GM20431 (cell line): ENCODE measurements at regions not wholly inside any gene's neighbourhood (a gene's known extent, or its start where the extent isn't known, plus 50 kb on each side); places are given as distances from the start of the nearest gene placed in this dataset.
"Not testable (repeated sequence)": the region's sequence is repeated elsewhere in the genome, so short reads cannot be mapped to it uniquely, and the experiment has no call there.

ENCODE experiments used
- in situ Hi-C: fragments of 300-500 bp; cut with MseI, MboI; formaldehyde crosslinking; loops from one replicate; pipeline ENCODE4 v1.15.0; 2020; ENCODE audit warnings: low sequenced_read_pairs; ENCODE audit not compliant: unreplicated experiment

DNA sequence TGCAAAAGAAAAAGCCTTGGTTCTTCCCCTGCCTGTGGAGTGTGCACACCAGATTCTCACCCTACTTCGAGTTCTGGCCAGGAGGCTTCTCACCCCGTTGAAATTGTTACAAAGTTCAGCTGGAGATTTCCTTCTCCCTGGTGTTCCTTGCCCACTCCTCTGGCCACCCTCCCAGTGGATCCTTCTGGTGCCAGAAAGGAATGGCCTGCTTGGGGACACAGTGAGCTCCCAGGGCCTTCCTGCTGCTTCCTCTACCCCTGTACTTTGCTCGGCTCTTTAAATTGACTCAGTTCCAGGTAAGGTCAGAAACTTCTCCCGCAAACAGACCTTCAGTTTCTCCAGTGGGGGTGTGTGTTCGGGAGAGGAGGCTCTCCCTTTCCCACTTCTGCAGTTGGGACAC is 140.1 kb upstream of the CFAP20DC start:
- in situ Hi-C loops, result no loop called here

DNA sequence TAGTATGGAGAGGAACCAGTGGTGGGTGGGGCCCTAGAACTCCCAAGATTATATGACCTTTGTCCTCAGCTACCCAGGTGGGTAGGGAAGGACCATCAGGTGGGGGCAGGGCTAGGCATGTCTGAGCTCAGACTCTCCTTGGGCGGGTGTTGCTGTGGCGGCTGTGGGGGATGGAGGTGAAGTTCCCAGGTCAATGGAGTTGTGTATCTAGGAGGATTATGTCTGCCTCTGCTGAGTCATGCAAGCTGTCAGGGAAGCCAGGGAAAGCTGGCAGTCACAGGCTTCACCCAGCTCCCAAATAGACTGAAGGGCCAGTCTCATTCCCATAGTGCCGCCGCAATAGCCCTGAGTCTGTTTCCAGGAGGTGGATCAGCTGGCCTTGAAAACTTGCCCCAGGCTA is 139.7 kb upstream of the CFAP20DC start:
- in situ Hi-C loops, result no loop called here

DNA sequence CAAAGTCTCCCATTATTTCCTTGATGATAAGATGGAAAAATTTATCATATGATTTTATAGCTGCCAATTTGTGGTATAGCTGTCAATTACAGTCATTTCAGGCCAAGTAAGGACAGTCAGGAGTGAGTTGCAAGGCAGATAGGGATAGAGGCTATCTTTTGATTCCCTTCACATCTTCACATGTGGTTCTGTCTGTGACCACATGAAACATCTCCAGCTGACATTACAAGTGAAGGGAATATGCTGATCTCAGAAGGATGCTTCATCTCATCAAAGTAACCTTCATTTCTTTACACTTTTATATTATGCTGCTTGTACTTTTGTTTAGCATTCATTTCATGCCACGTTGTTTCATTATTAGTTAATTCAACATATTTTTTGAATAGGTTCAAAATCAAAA is 136.9 kb upstream of the CFAP20DC start:
- in situ Hi-C loops, result no loop called here

DNA sequence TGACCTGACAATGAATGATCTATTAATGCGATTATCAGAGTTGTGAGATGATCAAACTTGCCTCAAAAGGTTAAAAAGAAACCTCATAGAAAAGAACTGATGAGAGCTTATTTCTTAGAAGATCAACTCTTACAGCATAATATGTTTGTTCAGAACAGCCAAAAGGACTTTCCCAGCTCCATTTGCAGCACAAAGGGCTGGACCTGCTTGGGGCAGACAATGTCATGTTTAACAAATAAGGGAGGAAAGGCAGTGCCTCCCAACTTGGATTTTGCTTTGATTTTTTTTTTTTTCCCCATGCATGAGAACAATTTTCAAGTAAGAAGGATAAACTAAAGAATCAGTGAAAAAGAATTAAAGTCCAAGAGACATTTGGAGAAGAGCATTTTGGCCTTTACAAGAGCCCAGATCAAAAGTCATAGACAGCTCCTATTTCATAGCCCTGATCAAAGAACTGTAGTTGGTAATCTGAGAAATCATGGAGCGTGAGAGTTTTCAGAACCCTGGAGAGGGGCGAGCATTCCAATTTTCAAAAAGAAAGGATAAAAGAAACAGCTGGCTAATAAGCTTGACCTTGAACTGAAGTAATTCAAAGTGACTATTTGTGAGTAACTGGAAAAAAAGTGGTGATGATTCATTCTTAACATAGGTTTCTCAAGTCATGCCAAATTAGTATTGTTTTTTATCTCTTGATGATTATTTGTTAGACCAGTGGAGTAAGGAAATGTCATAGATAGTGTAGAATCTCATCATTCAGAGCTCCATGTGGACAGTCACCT is 136.0 kb upstream of the CFAP20DC start:
- in situ Hi-C loops, result no loop called here

DNA sequence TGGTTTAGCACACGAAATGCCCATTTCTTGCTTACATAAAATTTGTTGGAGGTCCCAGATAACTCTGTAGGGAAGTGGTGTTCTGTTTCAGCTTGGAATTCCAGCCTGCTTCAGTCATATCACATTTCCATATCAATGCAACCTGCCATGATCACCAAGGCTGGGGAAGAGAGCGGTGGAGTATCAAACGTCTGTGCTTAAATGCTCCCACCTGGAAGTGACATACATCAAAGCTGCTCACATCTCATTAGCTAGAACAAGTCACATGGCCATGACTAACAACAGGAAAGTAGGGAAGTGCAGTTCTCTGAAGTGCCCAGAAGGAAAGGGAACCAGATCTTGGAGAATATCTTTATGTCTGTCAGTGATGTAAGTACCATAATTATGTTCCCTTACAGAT is 130.2 kb upstream of the CFAP20DC start:
- in situ Hi-C loops, result no loop called here

DNA sequence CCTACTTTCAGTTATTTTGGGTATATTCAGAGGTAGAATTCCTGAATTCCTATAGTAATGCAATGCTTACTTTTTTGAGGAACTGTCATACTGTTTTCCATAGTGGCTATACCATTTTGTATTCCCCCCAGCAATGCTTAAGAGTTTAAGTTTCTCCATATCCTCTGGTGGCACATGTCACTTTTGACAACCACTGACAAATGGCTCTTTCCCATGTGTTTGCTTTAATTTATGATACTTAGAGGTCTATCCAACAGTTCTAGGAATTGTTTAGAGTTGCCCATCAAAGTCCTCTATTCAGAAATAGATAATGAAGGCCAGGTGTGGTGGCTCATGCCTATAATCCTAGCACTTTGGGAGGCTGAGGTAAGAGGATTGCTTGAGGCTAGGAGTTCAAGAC is 128.9 kb upstream of the CFAP20DC start:
- in situ Hi-C loops, result no loop called here

DNA sequence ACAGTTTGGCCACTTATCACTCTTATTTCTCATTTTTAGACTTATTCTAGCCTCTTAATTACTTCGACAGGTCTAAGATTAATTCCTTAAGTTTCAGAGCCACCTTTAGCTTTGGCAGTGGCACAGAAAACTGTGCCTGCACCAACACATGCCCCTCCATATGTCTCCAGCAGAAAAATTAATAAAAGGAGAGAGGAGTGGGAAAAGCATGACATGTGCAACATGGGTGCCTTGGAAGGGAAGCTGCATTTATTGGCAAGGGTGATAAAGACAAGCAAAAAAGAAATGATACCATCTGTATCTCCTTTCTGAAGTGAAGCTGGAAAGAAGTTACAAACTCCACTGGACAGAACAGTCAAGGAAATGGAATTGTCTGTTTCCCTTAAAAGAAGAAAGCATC is 121.7 kb upstream of the CFAP20DC start:
- in situ Hi-C loops, result no loop called here

DNA sequence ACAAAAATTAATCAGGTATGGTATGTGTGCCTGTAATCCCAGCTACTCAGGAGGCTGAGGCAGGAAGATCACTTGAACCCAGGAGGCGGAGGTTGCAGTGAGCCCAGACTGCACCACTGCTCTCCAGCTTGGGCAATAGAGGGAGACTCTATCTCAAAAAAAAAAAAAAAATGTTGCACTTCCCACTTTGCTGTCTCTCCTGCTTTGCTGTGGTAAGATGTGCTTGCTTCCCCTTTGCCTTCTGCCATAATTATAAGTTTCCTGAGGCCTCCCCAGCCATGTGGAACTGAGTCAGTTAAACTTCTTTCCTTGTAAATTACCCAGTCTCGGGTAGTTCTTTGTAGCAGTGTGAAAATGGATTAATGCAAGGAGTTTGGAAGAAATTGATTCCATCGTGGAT is 120.3 kb upstream of the CFAP20DC start:
- in situ Hi-C loops, result not testable (repeated sequence)

DNA sequence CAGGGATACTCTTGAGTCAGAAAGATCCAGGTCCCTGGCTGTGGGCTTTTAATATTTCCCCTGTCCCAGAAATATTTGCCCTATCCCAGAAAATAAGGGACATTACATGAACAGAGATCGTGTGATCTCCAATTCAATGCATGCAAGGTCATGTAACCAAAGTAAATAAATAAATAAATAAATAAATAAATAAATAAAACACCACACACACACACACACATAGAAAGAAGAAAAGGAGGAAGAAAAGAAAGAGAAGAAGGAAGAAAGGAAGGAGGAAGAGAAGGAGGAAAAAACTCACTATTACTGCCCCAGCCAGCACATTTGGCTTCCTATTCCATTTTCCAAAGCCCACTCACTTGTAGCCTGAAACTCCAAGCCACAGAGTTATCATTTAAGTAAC is 117.9 kb upstream of the CFAP20DC start:
- in situ Hi-C loops, result no loop called here

DNA sequence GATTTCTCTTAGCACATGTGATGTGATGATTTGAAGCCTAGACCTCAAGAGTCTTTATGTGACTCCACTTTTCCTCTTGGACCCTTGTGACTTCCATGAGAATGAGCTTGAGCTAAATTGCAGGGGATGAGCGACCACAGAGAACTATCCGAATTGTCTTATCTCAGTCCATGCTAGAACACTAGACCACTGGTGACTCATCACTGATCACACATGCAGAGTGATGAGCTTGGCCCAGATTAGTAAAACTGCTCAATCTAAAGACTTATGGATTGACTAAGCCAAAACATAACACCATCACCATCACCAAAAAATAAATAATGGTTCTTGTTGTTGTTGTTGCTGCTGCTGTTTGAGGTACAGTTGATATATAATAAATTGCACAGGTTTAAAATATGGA is 114.1 kb upstream of the CFAP20DC start:
- in situ Hi-C loops, result no loop called here

DNA sequence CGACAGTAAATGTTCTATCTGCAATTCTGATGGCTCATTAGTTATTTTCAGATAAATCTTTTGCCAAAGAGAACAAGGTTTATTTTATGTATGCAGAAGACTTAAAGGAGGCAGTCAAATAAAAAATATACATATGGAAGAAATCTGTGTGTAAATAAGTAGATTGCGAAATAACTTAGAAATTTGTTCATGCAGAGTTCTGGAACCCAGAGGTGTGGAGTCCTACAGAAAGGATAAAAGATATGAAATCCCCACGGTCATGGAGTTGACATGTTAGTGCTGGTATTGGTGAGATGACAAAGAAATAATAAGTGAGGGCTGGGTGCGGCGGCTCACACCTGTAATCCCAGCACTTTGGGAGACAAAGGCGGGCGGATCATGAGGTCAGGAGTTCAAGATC is 111.2 kb upstream of the CFAP20DC start:
- in situ Hi-C loops, result no loop called here

DNA sequence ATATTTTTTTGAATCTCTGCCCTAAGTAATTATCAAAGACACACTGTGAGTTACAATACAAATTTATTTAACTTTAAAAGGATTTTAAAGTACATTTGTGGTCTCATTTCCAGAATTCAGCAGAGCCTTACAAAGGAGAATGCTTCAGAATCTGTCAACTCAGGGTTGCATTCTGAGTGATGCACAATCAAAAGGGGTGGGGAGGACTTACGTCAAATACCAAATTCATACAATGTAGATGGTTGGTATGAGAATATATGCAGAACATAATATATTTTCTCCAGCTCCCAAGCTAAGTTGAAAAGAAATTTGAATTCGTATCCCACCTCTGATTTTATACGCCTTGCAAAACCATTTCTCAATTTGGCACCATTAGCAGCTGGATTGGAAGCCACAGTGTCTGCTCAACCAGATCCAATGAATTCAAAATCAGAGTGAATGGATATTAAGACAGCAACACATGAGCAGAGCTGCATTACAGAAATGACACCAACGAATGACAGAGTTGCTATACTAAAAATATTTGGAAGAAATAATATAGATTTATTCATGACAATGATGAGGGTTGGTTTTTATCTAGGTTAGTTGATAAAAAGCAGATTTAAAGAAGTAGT is 110.4 kb upstream of the CFAP20DC start:
- in situ Hi-C loops, result no loop called here

DNA sequence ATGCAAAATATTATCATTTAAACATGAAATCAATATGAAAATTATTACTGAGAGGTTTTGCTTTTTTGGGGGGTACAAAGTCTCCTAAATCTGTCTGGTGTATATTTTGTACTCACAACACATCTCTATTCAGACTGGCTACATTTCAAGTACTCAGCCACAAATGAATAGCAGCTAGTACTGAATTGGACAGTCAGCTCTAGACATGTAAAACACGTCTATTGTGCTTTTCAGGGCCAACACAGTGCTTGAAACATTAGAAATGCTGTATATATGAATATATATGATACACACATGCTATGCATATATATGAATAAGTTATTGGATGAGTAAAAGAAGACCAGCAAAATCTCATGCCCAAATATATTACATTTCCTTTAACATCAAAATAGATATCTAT is 103.8 kb upstream of the CFAP20DC start:
- in situ Hi-C loops, result no loop called here

DNA sequence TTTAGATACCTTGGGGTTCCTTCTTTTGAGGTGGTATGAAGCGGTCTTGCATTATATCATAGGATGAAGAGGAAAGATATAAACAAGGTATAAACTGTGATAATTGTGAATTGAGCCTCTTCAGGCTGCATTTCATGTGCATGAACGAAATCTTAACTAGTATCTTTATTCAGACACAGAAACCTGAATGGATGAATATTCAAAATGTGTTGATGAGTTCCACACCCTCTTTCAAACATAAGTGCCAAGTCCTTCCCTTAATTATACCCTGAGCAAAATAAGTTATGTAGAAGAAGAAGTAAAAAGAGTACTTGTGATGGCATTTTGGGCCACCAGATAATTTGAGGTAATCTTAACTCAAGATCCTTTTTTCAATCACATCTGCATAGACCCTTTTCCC is 103.1 kb upstream of the CFAP20DC start:
- in situ Hi-C loops, result no loop called here

DNA sequence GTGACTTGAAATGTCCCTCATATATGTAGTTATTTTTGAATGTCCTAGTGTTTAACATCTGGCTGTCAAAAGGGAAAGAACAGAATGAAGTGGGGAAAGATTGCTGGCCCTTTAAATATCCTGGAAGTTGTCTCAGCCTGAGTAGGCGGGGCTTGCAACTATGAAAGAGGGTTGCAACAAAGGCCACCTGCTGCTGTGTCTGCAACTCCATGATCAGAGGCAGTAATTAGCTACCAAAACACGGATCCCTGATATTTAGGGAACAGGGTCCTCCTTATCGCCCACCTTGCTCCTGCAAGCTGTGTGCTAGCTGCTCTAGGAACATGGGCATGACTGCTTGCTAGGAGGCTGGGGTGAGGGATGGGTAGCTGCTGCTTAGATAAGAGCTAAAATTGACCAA is 100.2 kb upstream of the CFAP20DC start:
- in situ Hi-C loops, result no loop called here

DNA sequence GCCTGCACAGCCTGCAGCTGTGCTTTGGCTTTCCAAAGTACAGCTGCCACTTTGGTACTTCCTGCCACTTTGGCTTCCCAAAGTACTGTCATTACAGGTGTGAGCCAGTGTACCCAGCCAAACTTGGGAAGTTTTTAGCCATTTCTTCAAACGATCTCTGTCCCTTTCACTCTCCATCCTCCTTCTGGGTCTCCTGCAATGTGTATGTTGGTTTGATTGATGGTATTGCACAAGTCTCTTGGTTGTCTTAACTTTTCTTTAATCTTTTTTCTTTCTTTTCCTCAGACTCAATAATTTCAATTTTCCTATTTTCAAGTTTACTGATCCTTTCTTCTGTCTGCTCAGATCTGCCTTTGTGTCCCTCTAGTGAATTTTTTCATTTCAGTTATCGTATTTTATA is 99.3 kb upstream of the CFAP20DC start:
- in situ Hi-C loops, result no loop called here

DNA sequence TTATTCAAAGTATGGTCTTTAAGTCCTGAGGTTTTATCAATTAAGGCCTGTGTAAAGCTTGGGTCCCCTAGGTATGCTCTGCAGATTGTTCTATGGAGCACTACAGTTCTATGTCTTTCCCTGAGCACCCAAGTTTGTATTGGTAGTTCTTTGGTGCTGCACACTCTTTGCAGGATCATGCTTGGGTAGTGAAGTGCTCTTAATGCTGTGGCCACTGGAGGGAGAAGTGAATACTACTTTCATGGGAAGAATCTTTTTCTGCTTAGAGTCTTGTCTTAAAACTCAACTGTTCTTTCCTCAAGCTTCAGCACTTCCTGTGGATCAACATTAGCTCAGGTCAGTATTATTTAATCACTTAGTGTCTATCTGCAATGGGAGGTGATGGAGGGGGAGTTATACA is 93.6 kb upstream of the CFAP20DC start:
- in situ Hi-C loops, result no loop called here

DNA sequence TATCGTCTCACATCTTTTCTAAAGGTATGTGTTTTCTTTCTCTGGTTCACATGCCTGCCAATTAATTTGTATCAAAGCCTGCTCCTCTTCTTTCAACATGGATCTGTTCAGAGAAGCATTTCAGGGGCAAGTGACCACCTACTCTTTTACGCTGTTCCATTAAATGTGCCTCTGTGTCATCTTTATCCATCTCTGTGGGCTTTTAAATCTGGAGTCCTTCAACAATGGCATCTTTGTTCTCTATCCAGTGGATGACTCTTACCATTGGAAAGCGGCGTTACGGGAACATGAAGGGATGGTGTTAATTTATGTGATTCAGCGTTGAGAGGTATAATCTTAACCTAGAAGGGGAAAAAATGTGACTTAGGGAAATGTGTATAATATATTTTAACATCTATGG is 92.7 kb upstream of the CFAP20DC start:
- in situ Hi-C loops, result no loop called here

DNA sequence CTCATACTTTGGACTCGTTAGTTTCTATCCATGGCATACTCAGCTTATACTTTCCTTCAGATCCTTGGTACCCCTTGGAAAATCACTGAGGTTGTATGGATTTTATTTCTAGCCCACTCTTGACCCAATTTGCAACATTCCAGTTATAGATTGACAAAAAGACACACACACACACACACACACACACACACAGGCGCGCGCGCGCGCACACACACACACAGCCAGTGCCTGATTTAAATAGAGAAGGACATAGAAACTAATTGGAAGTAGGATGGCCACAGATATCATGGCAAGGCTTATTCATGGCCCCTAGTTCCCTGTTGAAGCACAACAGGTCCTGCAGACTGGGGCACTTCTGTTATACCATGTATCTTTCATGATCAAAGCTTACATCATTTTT is 89.1 kb upstream of the CFAP20DC start:
- in situ Hi-C loops, result no loop called here

DNA sequence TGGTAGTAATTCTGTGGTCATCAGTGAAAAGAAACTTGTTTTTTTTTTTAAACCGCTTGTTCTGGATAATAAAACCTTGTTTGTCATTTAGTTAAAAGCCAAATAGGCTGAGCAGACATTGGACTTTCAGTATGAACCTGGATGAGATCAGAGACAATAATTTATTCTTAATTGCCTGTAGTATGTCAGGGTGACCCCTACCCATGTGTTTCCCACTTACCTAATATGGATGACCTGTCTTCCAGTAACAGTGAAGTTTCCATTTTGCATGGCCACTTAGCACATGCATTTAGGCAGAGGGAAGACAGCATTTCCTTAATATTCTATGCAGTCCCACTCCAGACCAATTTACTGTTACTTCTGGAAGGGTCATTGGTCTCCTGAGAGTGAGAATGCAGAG is 87.6 kb upstream of the CFAP20DC start:
- in situ Hi-C loops, result no loop called here

DNA sequence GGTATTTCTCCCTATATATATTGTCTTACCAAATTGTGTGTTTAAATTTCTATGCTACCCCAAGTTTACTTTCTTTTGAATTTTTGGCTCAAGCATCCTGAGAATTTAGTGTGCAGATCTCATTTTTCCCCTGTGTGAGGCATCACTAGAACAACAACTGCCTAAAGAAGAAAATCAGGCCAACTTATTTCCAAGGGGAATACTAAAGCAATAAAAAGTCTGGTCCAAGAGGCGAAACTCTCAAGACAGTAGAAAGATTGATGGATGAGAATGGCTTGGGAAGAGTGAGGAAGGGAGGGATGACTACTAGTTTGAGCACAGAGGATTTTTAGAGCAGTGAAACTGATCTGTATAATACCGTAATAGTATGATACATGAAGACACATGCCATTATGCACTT is 86.3 kb upstream of the CFAP20DC start:
- in situ Hi-C loops, result no loop called here

DNA sequence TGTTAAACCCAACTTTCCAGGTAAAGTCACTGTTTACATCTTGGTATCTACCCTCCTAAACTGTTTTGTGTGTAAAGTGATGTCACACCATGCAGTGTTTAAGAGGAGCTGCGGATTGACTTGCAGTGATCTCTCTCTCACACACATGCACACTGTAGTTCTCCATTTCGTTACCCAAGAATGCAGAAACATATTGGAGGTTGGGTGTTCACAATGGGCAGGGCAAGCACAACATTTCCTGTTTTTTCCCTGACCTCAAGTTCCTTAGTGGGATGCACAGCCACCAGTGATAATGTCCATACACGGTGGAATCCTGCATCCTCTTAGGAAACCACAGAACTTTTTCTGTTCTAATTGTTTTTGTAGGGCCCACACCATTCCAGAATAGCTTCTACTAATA is 85.3 kb upstream of the CFAP20DC start:
- in situ Hi-C loops, result no loop called here
